ENCODE measurements at regions not wholly inside any gene's neighbourhood (a gene's known extent, or its start where the extent isn't known, plus 50 kb on each side); places are given as distances from the start of the nearest gene placed in this dataset.
"Not testable (repeated sequence)": the region's sequence is repeated elsewhere in the genome, so short reads cannot be mapped to it uniquely, and the experiment has no call there.

GRCh38 chr3:39644176-39644575 lies 165.2 kb upstream of the MYRIP start:
- Mint-ChIP-seq H3K27me3 (ENCODE audit: unreplicated experiment) (no peaks in the 10 kb centered on the region), H3K4me1 (ENCODE audit: low read depth, unreplicated experiment) (no peaks in the 10 kb centered on the region), H3K36me3 (ENCODE audit: unreplicated experiment) (peaks cover 4% of the 10 kb centered on the region), H3K4me3 (ENCODE audit: unreplicated experiment) (no peak overlapping the region), H3K9me3 (ENCODE audit: unreplicated experiment) (no peaks in the 10 kb centered on the region), H3K27ac (ENCODE audit: unreplicated experiment) (no peak overlapping the region)
- DNase-seq = no peak
- TF ChIP-seq CTCF (IDR thresholded peaks at IDR 0.05; ENCODE audit: partially characterized antibody, unreplicated experiment) = no peak

GRCh38 chr3:39651256-39651655 lies 158.2 kb upstream of the MYRIP start:
- not testable (repeated sequence) for H3K9me3 Mint-ChIP-seq (ENCODE audit: unreplicated experiment); H3K27ac Mint-ChIP-seq (ENCODE audit: unreplicated experiment)

GRCh38 chr3:39651993-39652739 lies 157.2 kb upstream of the MYRIP start:
- Mint-ChIP-seq H3K4me1 (ENCODE audit: low read depth, unreplicated experiment) (peaks cover 7% of the 10 kb centered on the region), H3K4me3 (ENCODE audit: unreplicated experiment) (no peak overlapping the region), H3K27me3 (ENCODE audit: unreplicated experiment) (no peaks in the 10 kb centered on the region), H3K27ac (ENCODE audit: unreplicated experiment) (no peak overlapping the region), H3K36me3 (ENCODE audit: unreplicated experiment) (peaks cover 16% of the 10 kb centered on the region), H3K9me3 (ENCODE audit: unreplicated experiment) (peaks cover 7% of the 10 kb centered on the region)
- no peak for DNase-seq
- TF ChIP-seq CTCF (IDR thresholded peaks at IDR 0.05; ENCODE audit: partially characterized antibody, unreplicated experiment) = no peak

More at GRCh38 chr3:39651256-39651655, 158.2 kb upstream of the MYRIP start:
- not testable (repeated sequence) for H3K4me3 Mint-ChIP-seq (ENCODE audit: unreplicated experiment); H3K27me3 Mint-ChIP-seq (ENCODE audit: unreplicated experiment); DNase-seq; H3K4me1 Mint-ChIP-seq (ENCODE audit: low read depth, unreplicated experiment)
- H3K36me3 Mint-ChIP-seq (ENCODE audit: unreplicated experiment) = peaks cover 16% of the 10 kb centered on the region

GRCh38 chr3:39655718-39656117 lies 153.7 kb upstream of the MYRIP start:
- H3K27ac Mint-ChIP-seq (ENCODE audit: unreplicated experiment); H3K9me3 Mint-ChIP-seq (ENCODE audit: unreplicated experiment); H3K4me1 Mint-ChIP-seq (ENCODE audit: low read depth, unreplicated experiment); H3K27me3 Mint-ChIP-seq (ENCODE audit: unreplicated experiment); H3K4me3 Mint-ChIP-seq (ENCODE audit: unreplicated experiment): not testable (repeated sequence)
- H3K36me3 Mint-ChIP-seq (ENCODE audit: unreplicated experiment) = peaks cover 12% of the 10 kb centered on the region
- peak; percentile 14 for DNase-seq

GRCh38 chr3:39657075-39657474 lies 152.3 kb upstream of the MYRIP start:
- DNase-seq = no peak
- H3K9me3 Mint-ChIP-seq (ENCODE audit: unreplicated experiment) = peaks cover 4% of the 10 kb centered on the region
- no peak overlapping the region for H3K27ac Mint-ChIP-seq (ENCODE audit: unreplicated experiment)
- TF ChIP-seq CTCF (IDR thresholded peaks at IDR 0.05; ENCODE audit: partially characterized antibody, unreplicated experiment) = no peak
- H3K4me3 Mint-ChIP-seq (ENCODE audit: unreplicated experiment) = no peak overlapping the region
- H3K27me3 Mint-ChIP-seq (ENCODE audit: unreplicated experiment) = no peaks in the 10 kb centered on the region
- peaks cover 12% of the 10 kb centered on the region for H3K36me3 Mint-ChIP-seq (ENCODE audit: unreplicated experiment)
- H3K4me1 Mint-ChIP-seq (ENCODE audit: low read depth, unreplicated experiment) = peaks cover 7% of the 10 kb centered on the region

- Mint-ChIP-seq H3K36me3 (ENCODE audit: unreplicated experiment) (peaks cover 10% of the 10 kb centered on the region), H3K4me3 (ENCODE audit: unreplicated experiment) (no peak overlapping the region), H3K9me3 (ENCODE audit: unreplicated experiment) (peaks cover 3% of the 10 kb centered on the region), H3K27me3 (ENCODE audit: unreplicated experiment) (no peaks in the 10 kb centered on the region), H3K27ac (ENCODE audit: unreplicated experiment) (no peak overlapping the region), H3K4me1 (ENCODE audit: low read depth, unreplicated experiment) (peaks cover 4% of the 10 kb centered on the region)
- DNase-seq = no peak
- TF ChIP-seq CTCF (IDR thresholded peaks at IDR 0.05; ENCODE audit: partially characterized antibody, unreplicated experiment) = no peak
These were observed 151.6 kb upstream of the MYRIP start for GRCh38 chr3:39657775-39658174.
